NOMO-1 (cell line): ENCODE measurements at regions not wholly inside any gene's neighbourhood (a gene's known extent, or its start where the extent isn't known, plus 50 kb on each side); places are given as distances from the start of the nearest gene placed in this dataset.
A peak's percentile ranks its signal among the peaks of the same experiment; 100 is the strongest.
"Not testable (repeated sequence)": the region's sequence is repeated elsewhere in the genome, so short reads cannot be mapped to it uniquely, and the experiment has no call there.

Experiments used
- DNase-seq, 2 experiments: peaks; one replicate each; lab custom pipeline; 2025; ENCODE audit not compliant: unreplicated experiment in 2 of 2; lab: John Stamatoyannopoulos, UW

DNA sequence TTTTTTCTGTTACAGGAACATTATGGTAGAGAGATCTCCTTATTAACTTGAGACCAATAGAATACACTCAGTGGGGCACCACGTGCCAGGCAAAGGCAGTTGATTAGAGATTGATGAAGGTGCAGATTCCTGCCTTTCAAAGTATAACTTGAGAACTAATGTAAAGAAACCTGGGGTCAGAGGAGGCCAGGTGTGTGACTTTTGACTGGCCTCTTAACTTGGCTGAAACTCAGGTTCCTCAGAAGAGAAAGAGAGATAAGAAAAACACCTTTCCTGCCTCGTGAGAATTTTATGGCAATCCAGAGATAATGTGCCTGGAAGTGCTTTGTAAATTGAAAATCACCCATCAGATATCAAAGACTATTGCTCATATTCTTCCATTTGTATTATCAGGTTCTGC lies 110.7 kb upstream of the GZMB start:
- DNase-seq, result no peak

DNA sequence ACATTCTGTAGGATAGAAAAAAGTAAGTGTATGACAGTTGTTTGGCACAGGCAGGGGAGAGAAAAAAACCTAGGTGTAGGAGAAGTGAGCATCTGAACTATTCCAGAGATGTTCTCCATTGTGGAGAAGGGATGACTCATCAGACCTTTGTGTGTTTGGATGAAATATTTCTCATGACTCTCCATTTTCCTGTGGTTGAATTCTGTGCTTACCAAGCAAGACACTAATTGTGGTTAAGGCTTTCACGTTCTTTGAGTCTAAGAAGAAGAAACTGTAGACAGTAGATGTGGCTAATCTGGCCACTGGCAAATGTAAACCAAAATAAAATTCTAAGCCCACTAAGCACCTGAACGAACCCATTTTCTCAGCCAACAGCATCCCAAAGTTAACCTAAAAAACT lies 107.9 kb upstream of the GZMB start:
- no peak for DNase-seq

DNA sequence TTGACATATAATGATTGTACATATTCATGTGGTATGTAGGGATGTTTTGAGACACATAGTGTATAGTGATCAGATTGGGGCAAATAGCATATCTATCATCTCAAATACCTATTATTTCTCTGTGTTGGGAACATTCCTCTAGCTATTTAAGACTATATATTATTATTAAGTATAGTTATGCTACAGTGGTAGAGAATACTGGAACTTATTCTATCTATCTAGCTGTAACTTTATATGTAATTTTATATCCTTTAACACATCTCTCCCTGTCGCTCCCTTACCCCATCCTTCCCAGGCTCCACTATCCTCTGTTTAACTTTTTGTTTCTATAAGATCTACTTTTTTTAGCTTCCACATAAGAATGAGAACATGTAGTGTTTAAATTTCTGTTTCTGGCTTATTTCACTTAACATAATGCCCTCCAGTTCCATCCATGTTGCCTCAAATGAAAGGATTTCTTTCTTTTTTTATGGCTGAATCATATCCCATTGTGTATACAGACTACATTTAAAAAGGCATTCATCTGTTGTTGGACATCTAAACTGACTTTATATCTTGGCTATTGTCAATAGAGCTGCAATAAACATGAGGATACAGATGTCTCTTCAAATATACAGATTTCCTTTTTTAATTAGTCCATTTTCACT lies 102.1 kb upstream of the GZMB start:
- no peak for DNase-seq

DNA sequence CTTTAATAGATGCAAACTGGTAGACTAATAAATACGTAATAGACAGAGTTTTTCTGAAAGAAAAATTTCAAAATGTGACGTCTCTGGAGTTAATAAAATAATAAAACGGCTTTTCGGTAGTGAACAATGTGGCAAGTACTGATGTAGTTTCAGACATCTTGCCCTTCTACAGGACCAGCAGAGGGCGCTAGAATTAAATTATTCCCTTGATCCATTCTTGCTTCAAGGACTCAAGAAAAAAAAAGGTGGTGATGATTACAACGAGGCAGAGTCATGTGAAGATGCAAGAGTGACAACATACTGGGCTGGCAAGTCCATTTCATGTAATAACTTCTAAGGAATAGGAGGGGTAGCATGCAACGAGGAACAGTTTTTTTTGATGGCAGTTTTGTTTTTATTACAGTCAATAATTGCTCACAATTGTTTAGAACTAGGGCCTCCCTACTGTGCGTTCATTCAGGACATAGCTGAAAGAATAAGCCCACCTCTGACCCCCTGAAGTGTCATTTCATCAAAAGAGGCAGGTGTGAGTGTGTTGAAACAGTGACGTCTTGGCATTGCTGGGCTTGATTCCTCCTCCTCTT lies 101.0 kb upstream of the GZMB start:
- DNase-seq, result peak; percentile 23 to 51

DNA sequence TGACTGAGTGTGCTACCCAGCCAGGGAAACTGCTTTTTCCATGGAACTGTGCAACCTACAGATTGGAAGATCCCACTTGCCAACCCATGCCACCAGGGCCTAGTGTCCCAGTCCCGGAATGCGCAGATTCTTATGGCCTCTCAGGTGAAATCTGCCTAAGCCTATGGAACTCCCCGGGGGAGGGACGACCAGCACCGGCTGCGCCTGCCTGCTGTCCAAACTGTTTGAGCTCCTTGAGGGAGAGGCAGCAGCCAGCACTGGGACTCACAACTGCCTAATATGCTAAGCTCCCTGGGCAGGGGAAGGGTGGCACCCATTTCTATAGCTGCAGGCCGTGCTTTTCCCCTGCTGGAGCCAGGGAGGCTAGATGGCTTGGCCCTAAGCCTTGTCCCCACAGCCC lies 92.5 kb upstream of the GZMB start:
- no peak for DNase-seq

DNA sequence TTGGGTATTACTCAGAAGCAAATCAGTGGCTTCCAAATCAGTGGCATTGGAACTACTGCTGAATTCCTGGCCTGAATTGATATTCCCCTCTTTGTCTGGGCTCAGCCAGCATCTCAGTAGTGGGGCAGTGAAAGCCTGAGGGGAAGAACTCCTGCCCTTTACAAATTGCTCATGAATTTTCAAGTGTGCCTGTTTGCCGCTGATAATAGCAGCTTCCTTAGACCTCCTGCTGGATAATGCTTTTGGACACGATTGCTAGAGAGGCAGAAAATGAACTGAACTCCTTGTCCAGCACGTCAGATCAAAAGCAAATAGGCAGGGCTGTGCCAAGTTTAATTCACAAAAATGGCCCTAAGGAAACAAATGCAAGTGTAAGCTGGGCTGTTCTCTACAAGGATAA lies 91.3 kb upstream of the GZMB start:
- no peak for DNase-seq

DNA sequence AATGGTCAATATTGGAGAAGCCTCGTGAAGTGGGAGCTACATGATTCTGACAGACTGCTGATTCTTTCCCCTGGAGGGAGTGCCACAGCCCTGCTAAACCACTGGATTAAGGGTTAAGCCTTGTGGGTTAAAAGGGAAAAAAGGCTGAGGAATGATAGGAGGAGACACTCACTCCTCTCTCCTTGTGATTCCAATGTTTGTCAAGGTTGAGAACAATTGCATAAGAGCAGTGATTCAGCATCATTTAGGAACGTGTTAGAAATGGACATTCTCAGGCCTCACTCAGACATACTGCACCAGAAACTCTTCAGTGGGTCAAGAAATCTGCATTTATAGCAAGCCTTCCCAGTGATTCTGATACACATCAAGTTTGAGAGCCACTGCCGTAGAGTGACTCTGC lies 87.8 kb upstream of the GZMB start:
- no peak for DNase-seq

DNA sequence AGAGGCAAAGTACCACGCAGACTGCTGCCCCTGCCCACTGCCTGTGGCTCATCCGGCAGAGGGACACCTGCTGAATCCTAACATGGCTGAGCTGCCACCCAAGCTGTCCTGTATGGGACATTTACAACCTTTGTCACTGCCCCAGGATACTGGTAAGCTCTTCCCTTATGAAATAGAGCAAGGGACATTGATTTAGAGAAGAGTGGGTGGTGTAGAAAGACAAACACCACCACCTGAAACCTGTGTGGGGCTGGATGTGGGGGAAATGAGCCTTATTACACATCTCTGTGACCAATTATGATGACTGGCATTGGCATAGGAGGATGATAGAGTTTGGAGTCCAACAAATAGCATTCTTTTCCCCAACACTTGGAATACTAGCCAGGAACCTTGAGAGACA lies 81.2 kb upstream of the GZMB start:
- DNase-seq, result no peak

DNA sequence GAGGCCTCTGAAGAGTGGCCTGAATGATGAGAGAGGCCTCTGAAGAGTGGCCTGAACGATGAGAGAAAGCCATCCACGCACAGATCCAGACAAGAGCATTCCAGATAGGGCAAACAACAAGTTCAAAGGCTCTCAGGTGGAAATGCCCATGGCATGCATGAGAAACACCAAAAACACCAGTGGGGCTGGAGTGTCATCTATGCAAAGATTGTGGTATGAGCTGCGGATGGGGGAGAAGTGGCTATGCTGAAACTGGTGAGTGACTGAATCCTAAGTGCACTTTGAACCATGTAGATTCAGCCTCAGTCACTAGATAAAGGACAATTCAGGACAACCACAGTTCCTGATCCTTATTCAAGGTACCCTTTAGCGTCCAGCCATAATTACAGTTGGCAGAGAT lies 79.4 kb upstream of the GZMB start:
- DNase-seq, result no peak

DNA sequence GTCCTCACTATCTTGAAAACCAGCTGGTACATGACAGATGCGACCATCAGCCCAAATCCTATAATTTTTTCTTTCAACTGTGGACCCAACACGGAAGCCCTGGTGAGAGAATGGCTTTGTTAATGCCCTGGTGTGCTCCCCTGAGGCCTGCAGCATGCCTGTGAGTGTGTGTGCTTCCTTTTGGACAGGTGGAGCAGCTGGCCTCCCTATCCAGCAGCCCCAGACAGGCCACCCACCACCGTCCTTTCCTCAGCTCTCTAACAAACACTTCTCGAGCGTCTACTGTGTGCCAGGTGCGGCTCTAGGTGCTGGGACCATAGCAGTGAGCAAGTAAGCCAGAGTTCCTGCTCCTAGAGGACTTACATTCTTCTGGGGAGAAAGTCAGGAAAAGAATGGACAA lies 78.9 kb upstream of the GZMB start:
- DNase-seq, result no peak

DNA sequence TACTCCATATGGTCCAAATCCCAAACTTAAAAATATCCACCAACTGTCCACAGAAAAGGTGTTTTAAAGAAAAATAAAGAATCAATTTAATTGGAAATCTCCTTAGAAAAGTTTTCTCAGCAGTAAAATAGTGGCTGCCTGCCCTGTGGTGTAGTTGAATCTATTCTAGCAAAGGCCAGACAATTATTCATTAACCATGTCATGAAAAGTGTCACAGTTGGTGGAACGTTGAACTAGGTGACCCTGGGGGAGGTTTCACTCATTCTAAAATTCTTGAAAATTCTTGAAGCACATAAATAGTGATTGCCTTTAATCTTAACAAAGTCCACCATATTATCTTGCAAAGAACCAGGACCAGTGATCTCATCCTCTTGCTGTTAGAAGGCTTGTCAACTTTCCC lies 78.4 kb upstream of the GZMB start:
- DNase-seq, result no peak

DNA sequence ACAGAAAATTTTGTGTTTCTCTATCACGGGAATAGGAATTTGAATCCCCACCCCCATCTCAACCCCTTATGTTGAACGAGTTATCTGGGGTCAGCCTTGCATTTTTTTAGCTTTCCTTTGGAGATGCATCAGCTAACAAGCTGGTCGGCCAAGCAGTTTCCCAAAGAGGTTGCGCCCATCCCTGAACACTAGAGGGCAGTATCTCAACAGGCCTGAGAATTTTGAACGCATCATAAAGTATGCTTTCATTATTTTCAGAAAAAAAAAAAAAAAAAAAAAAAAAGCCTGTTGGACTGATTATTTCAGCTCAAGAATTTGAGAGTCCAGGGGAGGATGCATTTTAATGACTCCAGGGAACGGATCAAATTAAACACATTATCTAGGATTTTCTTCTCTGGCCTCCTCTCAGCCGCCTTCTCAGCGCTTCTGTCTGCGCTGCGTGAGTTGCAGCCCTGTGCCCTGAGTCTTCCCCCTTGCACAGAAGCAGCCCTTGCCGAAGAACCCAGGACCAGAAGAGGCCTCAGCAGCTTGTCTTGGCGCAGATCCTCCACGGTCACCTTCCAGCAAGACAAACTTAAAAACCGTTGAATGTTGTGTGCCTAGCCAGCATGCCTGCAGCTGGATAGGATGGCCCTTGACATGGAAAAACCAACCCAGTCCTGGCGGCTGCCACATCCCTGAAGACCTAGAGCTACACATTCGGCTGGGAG lies 76.6 kb upstream of the GZMB start:
- peak; percentile 50 to 61 for DNase-seq

DNA sequence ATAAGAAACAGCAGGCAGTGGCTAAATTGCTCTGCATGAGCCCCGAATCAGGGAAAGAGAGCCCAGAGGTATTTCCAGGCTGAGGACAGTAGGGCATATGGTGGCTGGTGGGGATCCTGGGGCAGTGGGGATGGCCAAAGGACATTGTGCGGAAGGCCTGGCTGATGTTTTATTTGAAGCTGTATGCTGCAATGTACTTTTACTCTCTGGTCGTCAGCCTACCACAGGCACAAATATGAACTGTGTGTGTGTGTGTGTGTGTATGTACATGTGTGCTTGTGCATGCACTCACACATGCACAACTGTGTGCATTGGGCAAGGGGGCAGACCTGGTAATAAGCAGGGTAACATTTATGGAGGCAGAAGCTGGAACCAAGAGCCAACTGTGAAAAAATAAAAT lies 74.7 kb upstream of the GZMB start:
- no peak for DNase-seq

DNA sequence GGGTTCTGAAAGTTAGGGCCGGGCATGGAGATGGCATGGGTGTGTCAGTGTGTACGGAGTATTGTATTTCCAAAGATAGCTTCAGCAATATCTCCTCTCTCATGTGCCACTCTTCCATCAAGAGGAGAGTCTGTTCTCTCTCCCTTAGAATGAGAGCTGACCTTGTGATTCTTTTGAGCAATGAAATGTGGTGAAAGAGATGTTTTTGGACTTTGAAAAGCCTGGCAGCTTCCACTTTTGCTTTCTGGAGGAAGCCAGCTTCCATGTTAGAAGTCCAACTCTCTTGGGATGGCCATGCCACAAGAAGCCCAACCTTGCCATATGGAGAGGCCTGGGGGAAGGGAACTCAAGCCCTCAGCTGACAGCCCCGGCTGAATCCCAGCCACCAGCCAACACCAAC lies 72.4 kb upstream of the GZMB start:
- DNase-seq, result no peak

DNA sequence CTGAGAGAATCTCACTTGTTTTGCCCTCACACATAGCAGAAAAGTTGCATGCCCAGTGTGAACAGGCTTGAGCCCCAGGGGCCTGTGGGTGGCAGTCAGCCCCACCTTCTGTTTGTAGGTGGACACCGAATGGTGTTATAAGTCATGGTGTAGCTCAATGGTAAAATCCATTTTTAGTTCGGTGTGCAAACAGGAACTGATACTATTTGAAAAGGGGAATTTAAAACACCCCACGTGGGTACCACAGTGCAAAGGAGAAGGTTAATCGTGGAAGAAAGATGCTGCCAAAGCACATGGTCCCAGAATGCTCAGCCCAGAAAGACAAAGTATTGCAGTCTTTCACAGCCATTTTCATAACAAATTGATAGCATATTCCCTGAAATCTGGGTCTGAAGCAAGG lies 71.8 kb upstream of the GZMB start:
- peak; percentile 56 to 82 for DNase-seq

DNA sequence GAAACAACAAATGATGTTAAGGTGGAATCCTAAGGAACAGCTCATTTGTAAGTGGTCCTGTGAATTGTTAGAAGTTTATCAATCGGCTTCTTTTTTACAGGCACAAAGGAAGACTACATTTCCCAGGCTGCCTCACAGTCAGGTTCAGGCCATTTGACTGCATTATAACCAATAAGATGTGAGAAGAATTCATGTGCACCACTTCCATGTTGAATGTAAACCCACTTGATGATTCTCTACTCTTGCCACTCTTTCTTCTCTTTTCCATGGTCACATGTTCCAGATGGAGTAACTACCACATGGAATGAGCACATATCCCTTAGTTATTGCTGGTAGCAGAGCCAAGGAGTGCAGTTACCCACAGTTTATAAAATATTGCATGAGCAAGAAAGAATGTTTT lies 67.1 kb upstream of the GZMB start:
- DNase-seq, result peak in 1 of 2 experiments; percentile 17

DNA sequence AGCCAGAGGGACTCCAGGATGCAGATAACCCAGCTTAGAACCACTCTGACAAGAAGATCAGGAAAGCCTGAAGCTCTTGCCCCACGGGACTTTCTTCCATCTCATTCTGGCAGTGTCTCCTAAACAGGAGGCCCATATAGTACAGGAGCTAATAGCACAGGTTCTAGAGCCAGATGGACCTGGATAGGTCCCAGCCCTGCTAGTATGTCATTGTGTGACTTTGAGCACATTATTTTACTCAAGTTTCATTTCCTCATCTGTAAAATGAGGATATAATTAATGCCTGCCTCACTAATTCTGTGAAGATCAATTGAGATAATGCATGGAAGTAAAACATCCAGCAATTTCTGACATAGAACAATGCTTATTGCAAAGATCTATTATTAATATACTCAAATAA lies 66.5 kb upstream of the GZMB start:
- peak in 1 of 2 experiments; percentile 54 for DNase-seq

DNA sequence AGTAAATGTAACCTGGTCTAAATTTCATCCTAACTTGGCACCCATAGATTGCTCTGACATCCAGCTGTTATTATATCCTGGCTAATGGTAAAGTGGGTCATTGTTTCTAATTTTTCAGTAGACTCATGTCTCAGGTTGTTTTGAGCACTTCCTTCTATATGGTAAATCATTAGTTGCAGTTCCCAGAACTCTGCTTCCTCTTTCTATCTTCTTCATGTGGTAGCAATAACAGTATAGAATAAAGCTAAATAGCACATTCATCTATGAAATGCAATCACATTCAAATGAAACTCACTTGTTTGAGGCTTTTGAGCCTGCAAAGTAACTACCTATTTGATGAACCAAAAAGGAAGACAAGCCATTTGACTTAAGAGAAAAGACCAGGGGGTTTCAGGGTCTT lies 65.1 kb upstream of the GZMB start:
- peak; percentile 29 to 89 for DNase-seq

DNA sequence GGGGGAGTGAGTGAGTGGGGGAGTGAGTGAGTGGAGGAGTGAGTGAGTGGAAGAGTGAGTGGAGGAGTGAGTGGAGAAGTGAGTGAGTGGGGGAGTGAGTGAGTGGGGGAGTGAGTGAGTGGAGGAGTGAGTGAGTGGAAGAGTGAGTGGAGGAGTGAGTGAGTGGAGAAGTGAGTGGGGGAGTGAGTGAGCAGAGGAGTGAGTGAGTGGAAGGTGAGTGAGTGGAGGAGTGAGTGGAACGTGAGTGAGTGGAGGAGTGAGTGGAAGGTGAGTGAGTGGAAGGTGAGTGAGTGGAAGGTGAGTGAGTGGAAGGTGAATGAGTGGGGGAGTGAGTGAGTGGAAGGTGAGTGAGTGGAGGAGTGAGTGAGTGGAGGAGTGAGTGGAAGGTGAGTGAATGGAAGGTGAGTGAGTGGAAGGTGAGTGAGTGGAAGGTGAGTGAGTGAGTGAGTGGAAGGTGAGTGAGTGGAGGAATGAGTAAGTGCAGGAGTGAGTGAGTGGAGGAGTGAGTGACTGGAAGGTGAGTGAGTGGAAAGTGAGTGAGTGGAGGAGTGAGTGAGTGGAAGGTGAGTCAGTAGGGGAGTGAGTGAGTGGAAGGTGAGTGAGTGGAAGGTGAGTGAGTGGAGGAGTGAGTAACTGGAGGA lies 62.4 kb upstream of the GZMB start:
- DNase-seq, result not testable (repeated sequence)

DNA sequence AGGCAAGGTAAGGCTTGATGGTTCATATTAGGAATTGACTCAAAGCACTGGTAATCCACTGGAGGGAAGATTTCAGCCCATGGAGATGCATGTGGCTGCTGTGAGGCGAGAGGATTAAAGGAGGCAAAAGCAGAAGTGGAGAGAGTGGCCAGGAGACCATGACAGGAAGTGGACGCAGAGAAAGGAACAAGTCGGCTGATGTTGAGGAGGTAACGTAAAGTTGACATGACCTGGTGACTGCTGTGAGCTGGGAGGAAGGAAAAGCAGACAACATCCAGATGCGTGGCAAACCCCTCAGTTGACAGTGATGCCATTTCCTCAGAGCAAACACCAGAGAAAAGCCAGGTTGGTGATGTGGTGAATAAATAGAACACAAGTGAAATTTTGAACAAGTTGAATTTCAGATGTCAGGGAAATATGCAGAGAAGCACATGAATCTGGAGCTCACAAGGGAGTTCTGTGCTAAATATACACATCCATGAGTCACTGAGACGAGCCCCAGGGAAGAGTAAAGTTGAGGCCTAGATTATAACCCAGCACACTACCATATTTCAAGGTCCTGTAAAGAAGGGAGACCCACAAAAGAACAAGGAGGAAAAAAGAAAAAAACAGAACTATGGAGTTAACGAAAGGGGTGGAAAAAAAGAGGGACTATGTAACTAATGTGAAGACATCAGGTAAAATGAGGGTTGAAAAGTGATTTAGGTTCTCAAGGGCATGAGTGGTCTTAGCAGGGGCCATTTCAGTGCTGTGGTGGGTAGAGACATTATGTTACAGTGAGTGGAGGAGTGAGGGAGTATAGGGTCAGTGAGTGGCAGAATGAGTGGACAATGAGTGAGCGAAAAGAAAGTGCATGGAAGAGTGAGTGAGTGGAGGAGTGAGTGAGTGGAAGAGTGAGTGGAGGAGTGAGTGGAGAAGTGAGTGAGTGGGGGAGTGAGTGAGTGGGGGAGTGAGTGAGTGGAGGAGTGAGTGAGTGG lies 61.6 kb upstream of the GZMB start:
- peak; percentile 64 to 93 for DNase-seq

DNA sequence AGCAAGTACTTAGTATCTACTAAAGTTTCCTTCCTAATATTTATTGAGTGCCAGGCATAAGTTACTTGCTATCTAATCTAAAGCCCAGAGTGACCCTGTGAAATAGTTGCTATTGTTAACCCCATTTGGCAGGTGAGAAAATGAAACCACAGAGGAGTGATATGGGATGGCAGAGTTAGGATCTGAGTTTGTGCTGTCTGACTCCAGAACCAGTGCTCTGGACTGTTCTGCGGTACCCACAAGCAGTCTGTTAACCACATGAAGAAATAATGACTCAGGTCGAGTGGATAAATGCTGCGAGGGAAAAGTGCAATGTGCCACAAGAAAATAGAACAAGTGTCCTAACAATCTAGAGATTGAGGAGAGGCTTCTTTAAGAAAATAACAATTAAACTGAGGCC lies 60.7 kb upstream of the GZMB start:
- no peak for DNase-seq
